B cell (primary cell): ENCODE measurements at regions not wholly inside any gene's neighbourhood (a gene's known extent, or its start where the extent isn't known, plus 50 kb on each side); places are given as distances from the start of the nearest gene placed in this dataset.

Source experiments
- EZH2 ChIP-seq: IDR thresholded peaks from 2 replicates; pipeline ENCODE4 v1.6.1; 2012; ENCODE audit warnings: borderline replicate concordance, low read depth, mild to moderate bottlenecking, moderate library complexity, low read length; ENCODE audit not compliant: insufficient read depth, poor library complexity, severe bottlenecking
- TF ChIP-seq, protein P1 (sequence below): fragments of 200-600 bp; IDR thresholded peaks from one replicate; pipeline ENCODE4 v1.8.0; 2022; ENCODE audit warnings: antibody characterized with exemption, mild to moderate bottlenecking

GRCh38 chr3:134722969-134723368 is 72.1 kb upstream of the EPHB1 start:
- TF ChIP-seq, protein P1, sequence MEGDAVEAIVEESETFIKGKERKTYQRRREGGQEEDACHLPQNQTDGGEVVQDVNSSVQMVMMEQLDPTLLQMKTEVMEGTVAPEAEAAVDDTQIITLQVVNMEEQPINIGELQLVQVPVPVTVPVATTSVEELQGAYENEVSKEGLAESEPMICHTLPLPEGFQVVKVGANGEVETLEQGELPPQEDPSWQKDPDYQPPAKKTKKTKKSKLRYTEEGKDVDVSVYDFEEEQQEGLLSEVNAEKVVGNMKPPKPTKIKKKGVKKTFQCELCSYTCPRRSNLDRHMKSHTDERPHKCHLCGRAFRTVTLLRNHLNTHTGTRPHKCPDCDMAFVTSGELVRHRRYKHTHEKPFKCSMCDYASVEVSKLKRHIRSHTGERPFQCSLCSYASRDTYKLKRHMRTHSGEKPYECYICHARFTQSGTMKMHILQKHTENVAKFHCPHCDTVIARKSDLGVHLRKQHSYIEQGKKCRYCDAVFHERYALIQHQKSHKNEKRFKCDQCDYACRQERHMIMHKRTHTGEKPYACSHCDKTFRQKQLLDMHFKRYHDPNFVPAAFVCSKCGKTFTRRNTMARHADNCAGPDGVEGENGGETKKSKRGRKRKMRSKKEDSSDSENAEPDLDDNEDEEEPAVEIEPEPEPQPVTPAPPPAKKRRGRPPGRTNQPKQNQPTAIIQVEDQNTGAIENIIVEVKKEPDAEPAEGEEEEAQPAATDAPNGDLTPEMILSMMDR = no peak
- TF ChIP-seq EZH2 = no peak
